H1 (cell line): ENCODE measurements at regions not wholly inside any gene's neighbourhood (a gene's known extent, or its start where the extent isn't known, plus 50 kb on each side); places are given as distances from the start of the nearest gene placed in this dataset.

Experiments used
- CHD1 ChIP-seq: IDR thresholded peaks from 2 replicates; pipeline ENCODE4 v1.6.1; 2012; ENCODE audit warnings: low read depth, low read length, improper control_type of control experiment
- KDM5A ChIP-seq: fragments of 200-600 bp; IDR thresholded peaks from 2 replicates; pipeline ENCODE4 v1.7.1; 2012; ENCODE audit warnings: mild to moderate bottlenecking, low read length, inconsistent platforms, mixed read lengths
- ZNF274 ChIP-seq: IDR thresholded peaks from 2 replicates; pipeline ENCODE4 v1.7.0; 2012; ENCODE audit warnings: low read length, borderline replicate concordance; ENCODE audit errors: extremely low read depth

- TF ChIP-seq CHD1 (no peak), KDM5A (no peak), ZNF274 (no peak)
- TF ChIP-seq, all 59 proteins: peak for 2
Observed at GRCh38 chr16:62249069-62249468, 212.8 kb upstream of the CDH8 start (continued).
